ENCODE measurements at regions not wholly inside any gene's neighbourhood (a gene's known extent, or its start where the extent isn't known, plus 50 kb on each side); places are given as distances from the start of the nearest gene placed in this dataset.
A peak's percentile ranks its signal among the peaks of the same experiment; 100 is the strongest.

GRCh38 chr12:92431146-92431545 is 271.6 kb upstream of the PLEKHG7 start:
- intact Hi-C loops (cut with DNase I) = no loop called here
- DNase-seq (peak in 1 of 2 donors; percentile 57), ATAC-seq (ENCODE audit: low FRiP score) (no peak)
- H3K9me3 ChIP-seq (ENCODE audit: control insufficient read depth, low read length) = no peaks in the 10 kb centered on the region
- WGBS, 2 donors = 82 to 89% methylated on average over 5 of the region's 5 CpGs
- H3K36me3 ChIP-seq (ENCODE audit: control insufficient read depth in 1 of 2, insufficient read depth in 2 of 2, low read length in 1 of 2) = no peaks in the 10 kb centered on the region
- H3K27me3 ChIP-seq (ENCODE audit: control insufficient read depth in 1 of 2, insufficient read depth in 2 of 2, low read length in 1 of 2) = peaks cover 0 to 2% of the 10 kb centered on the region in 2 donors
- H3K4me1 ChIP-seq (ENCODE audit: control insufficient read depth in 1 of 2, insufficient read depth in 2 of 2, low read length in 2 of 2) = no peaks in the 10 kb centered on the region
- no peak overlapping the region for H3K4me3 ChIP-seq (ENCODE audit: low read length in 2 of 2)
- no peak overlapping the region for H3K27ac ChIP-seq (ENCODE audit: low read depth in 1 of 2, low read length in 2 of 2)

DNA sequence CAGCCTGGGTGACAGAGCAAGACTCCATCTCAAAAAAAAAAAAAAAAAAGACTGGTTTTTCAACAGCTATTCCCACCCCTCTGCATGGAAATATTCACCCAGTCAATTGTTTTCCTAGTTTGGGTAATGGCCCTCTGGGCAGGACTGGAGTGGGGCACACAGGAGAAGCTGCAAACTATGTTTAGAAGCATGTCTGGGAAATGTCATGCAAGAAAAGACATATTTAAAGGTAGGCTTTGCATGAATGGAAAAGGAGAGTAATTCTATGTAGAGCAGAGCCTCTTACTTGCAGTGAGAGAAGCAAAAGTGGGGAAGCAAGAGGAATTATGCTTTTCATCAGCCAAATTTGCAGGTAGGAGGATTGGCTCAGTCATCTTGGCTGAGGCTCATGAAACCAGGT is 276.5 kb upstream of the PLEKHG7 start:
- no peaks in the 10 kb centered on the region for H3K9me3 ChIP-seq (ENCODE audit: control insufficient read depth, low read length)

DNA sequence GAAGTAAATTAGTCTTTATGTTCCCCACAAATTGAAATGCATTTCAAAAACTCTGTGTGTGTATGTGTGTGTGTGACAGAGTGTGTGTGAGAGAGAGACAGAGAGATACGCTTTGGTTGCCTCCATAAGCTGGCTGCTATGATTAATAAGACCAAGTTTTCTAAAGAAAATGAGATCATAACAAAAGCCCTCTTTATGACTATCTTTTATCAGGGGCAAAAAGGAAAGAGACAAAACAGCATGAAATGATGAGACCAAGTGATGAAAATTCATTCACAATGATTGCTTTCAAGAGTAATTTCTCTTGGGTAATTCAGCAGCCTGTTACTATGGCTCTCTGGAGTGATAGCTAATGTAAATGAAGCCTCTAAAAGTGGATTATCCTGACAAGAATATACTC is 277.6 kb upstream of the PLEKHG7 start:
- Histone ChIP-seq H3K4me3 (ENCODE audit: low read length in 2 of 2) (no peak overlapping the region), H3K4me1 (ENCODE audit: control insufficient read depth in 1 of 2, insufficient read depth in 2 of 2, low read length in 2 of 2) (no peaks in the 10 kb centered on the region), H3K27ac (ENCODE audit: low read depth in 1 of 2, low read length in 2 of 2) (no peak overlapping the region), H3K36me3 (ENCODE audit: control insufficient read depth in 1 of 2, insufficient read depth in 2 of 2, low read length in 1 of 2) (no peaks in the 10 kb centered on the region), H3K27me3 (ENCODE audit: control insufficient read depth in 1 of 2, insufficient read depth in 2 of 2, low read length in 1 of 2) (no peaks in the 10 kb centered on the region), H3K9me3 (ENCODE audit: control insufficient read depth, low read length) (no peaks in the 10 kb centered on the region)
- ATAC-seq (ENCODE audit: low FRiP score) = no peak
- no peak for DNase-seq
- WGBS, 2 donors = 100% methylated on average over 1 of the region's 1 CpG
- intact Hi-C loops (cut with DNase I) = no loop called here

More for the DNA sequence above, 276.5 kb upstream of the PLEKHG7 start:
- no peak for ATAC-seq (ENCODE audit: low FRiP score)
- Histone ChIP-seq H3K4me3 (ENCODE audit: low read length in 2 of 2) (no peak overlapping the region), H3K27me3 (ENCODE audit: control insufficient read depth in 1 of 2, insufficient read depth in 2 of 2, low read length in 1 of 2) (no peaks in the 10 kb centered on the region), H3K4me1 (ENCODE audit: control insufficient read depth in 1 of 2, insufficient read depth in 2 of 2, low read length in 2 of 2) (no peaks in the 10 kb centered on the region), H3K27ac (ENCODE audit: low read depth in 1 of 2, low read length in 2 of 2) (no peak overlapping the region), H3K36me3 (ENCODE audit: control insufficient read depth in 1 of 2, insufficient read depth in 2 of 2, low read length in 1 of 2) (no peaks in the 10 kb centered on the region)
- DNase-seq = no peak
- intact Hi-C loops (cut with DNase I) = no loop called here

GRCh38 chr12:92424338-92424737 is 278.5 kb upstream of the PLEKHG7 start:
- intact Hi-C loops (cut with DNase I) = no loop called here
- 59 to 62% methylated on average over 4 of the region's 4 CpGs for WGBS, 2 donors
- H3K9me3 ChIP-seq (ENCODE audit: control insufficient read depth, low read length) = no peaks in the 10 kb centered on the region
- no peak for DNase-seq
- H3K4me3 ChIP-seq (ENCODE audit: low read length in 2 of 2) = no peak overlapping the region
- H3K4me1 ChIP-seq (ENCODE audit: control insufficient read depth in 1 of 2, insufficient read depth in 2 of 2, low read length in 2 of 2) = no peaks in the 10 kb centered on the region
- no peak overlapping the region for H3K27ac ChIP-seq (ENCODE audit: low read depth in 1 of 2, low read length in 2 of 2)
- H3K27me3 ChIP-seq (ENCODE audit: control insufficient read depth in 1 of 2, insufficient read depth in 2 of 2, low read length in 1 of 2) = no peaks in the 10 kb centered on the region
- no peaks in the 10 kb centered on the region for H3K36me3 ChIP-seq (ENCODE audit: control insufficient read depth in 1 of 2, insufficient read depth in 2 of 2, low read length in 1 of 2)
- no peak for ATAC-seq (ENCODE audit: low FRiP score)

DNA sequence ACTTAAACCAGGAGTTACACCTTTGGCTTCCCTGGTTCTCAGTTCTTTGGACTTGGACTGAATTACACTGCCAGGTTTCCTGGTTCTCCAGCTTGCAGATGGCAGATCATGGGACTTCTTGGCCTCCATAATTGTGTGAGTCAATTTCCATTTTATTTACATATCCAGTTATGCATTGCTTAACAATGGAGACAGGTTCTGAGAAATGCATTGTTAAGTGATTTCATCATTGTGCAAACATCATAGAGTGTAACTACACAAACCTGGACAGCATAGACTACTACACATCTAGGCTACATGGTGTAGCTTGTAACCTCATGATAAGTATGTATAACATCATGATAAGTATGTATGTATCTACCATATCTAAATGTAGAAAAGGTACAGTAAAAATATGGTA is 276.1 kb upstream of the BTG1 start:
- DNase-seq (no peak), ATAC-seq (ENCODE audit: low FRiP score) (no peak)
- Histone ChIP-seq H3K4me1 (ENCODE audit: control insufficient read depth in 1 of 2, insufficient read depth in 2 of 2, low read length in 2 of 2) (no peaks in the 10 kb centered on the region), H3K4me3 (ENCODE audit: low read length in 2 of 2) (no peak overlapping the region), H3K27ac (ENCODE audit: low read depth in 1 of 2, low read length in 2 of 2) (no peak overlapping the region), H3K36me3 (ENCODE audit: control insufficient read depth in 1 of 2, insufficient read depth in 2 of 2, low read length in 1 of 2) (no peaks in the 10 kb centered on the region), H3K9me3 (ENCODE audit: control insufficient read depth, low read length) (no peaks in the 10 kb centered on the region), H3K27me3 (ENCODE audit: control insufficient read depth in 1 of 2, insufficient read depth in 2 of 2, low read length in 1 of 2) (no peaks in the 10 kb centered on the region)
- intact Hi-C loops (cut with DNase I) = no loop called here

- H3K27me3 ChIP-seq (ENCODE audit: control insufficient read depth in 1 of 2, insufficient read depth in 2 of 2, low read length in 1 of 2) = no peaks in the 10 kb centered on the region
- intact Hi-C loops (cut with DNase I) = no loop called here
- H3K27ac ChIP-seq (ENCODE audit: low read depth in 1 of 2, low read length in 2 of 2) = no peak overlapping the region
- DNase-seq = no peak
- 100% methylated on average over 1 of the region's 1 CpG for WGBS, 2 donors
- no peak for ATAC-seq (ENCODE audit: low FRiP score)
- H3K4me3 ChIP-seq (ENCODE audit: low read length in 2 of 2) = no peak overlapping the region
- no peaks in the 10 kb centered on the region for H3K9me3 ChIP-seq (ENCODE audit: control insufficient read depth, low read length)
- H3K36me3 ChIP-seq (ENCODE audit: control insufficient read depth in 1 of 2, insufficient read depth in 2 of 2, low read length in 1 of 2) = no peaks in the 10 kb centered on the region
- H3K4me1 ChIP-seq (ENCODE audit: control insufficient read depth in 1 of 2, insufficient read depth in 2 of 2, low read length in 2 of 2) = no peaks in the 10 kb centered on the region
Measured at GRCh38 chr12:92421042-92421441, 275.4 kb upstream of the BTG1 start.

- no peaks in the 10 kb centered on the region for H3K9me3 ChIP-seq (ENCODE audit: control insufficient read depth, low read length)
- ATAC-seq (ENCODE audit: low FRiP score) = no peak
- intact Hi-C loops (cut with DNase I) = no loop called here
- H3K27me3 ChIP-seq (ENCODE audit: control insufficient read depth in 1 of 2, insufficient read depth in 2 of 2, low read length in 1 of 2) = no peaks in the 10 kb centered on the region
- no peak for DNase-seq
- no peak overlapping the region for H3K27ac ChIP-seq (ENCODE audit: low read depth in 1 of 2, low read length in 2 of 2)
- no peaks in the 10 kb centered on the region for H3K4me1 ChIP-seq (ENCODE audit: control insufficient read depth in 1 of 2, insufficient read depth in 2 of 2, low read length in 2 of 2)
- no peak overlapping the region for H3K4me3 ChIP-seq (ENCODE audit: low read length in 2 of 2)
- WGBS, 2 donors = 78 to 85% methylated on average over 1 of the region's 1 CpG
- no peaks in the 10 kb centered on the region for H3K36me3 ChIP-seq (ENCODE audit: control insufficient read depth in 1 of 2, insufficient read depth in 2 of 2, low read length in 1 of 2)
Measured at GRCh38 chr12:92419201-92419600, 273.6 kb upstream of the BTG1 start.

DNA sequence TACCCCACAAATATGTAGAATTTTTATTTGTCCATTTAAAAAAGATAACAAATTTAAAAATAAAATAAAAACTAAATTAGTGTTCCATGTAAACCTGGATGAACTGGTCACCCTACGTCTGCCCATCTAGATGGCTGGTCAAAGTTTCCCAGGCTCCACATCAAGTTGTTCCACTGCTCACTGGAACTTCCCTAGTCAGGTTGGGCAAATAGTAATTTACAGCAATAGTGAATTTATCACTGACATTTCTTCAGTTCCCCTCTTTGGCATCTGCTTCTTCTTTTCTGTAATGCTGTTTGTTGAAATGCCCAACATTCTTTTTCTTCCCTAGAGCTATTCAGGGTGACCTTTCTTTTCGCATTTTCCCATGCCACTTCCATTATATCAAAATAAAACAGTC is 272.7 kb upstream of the BTG1 start:
- Histone ChIP-seq H3K27me3 (ENCODE audit: control insufficient read depth in 1 of 2, insufficient read depth in 2 of 2, low read length in 1 of 2) (no peaks in the 10 kb centered on the region), H3K4me3 (ENCODE audit: low read length in 2 of 2) (no peak overlapping the region), H3K4me1 (ENCODE audit: control insufficient read depth in 1 of 2, insufficient read depth in 2 of 2, low read length in 2 of 2) (no peaks in the 10 kb centered on the region), H3K27ac (ENCODE audit: low read depth in 1 of 2, low read length in 2 of 2) (no peak overlapping the region), H3K36me3 (ENCODE audit: control insufficient read depth in 1 of 2, insufficient read depth in 2 of 2, low read length in 1 of 2) (no peaks in the 10 kb centered on the region), H3K9me3 (ENCODE audit: control insufficient read depth, low read length) (no peaks in the 10 kb centered on the region)
- 92% methylated on average over 2 of the region's 2 CpGs for WGBS, 2 donors
- DNase-seq (no peak), ATAC-seq (ENCODE audit: low FRiP score) (no peak)
- intact Hi-C loops (cut with DNase I) = no loop called here

- DNase-seq (no peak), ATAC-seq (ENCODE audit: low FRiP score) (no peak)
- intact Hi-C loops (cut with DNase I) = no loop called here
- Histone ChIP-seq H3K27ac (ENCODE audit: low read depth in 1 of 2, low read length in 2 of 2) (no peak overlapping the region), H3K4me3 (ENCODE audit: low read length in 2 of 2) (no peak overlapping the region), H3K36me3 (ENCODE audit: control insufficient read depth in 1 of 2, insufficient read depth in 2 of 2, low read length in 1 of 2) (no peaks in the 10 kb centered on the region), H3K9me3 (ENCODE audit: control insufficient read depth, low read length) (no peaks in the 10 kb centered on the region), H3K4me1 (ENCODE audit: control insufficient read depth in 1 of 2, insufficient read depth in 2 of 2, low read length in 2 of 2) (no peaks in the 10 kb centered on the region), H3K27me3 (ENCODE audit: control insufficient read depth in 1 of 2, insufficient read depth in 2 of 2, low read length in 1 of 2) (no peaks in the 10 kb centered on the region)
- WGBS, 2 donors = 96 to 99% methylated on average over 2 of the region's 2 CpGs
Measured at GRCh38 chr12:92417373-92417772, 271.7 kb upstream of the BTG1 start.
